NB4 (cell line): ENCODE measurements at regions not wholly inside any gene's neighbourhood (a gene's known extent, or its start where the extent isn't known, plus 50 kb on each side); places are given as distances from the start of the nearest gene placed in this dataset.

Source experiments
- DNase-seq: peaks from one replicate; pipeline ENCODE4 v3.0.0; 2010; ENCODE audit warnings: low read depth
- H3K4me3 ChIP-seq: one replicate; pipeline ENCODE4 v1.5.1; 2011; ENCODE audit warnings: mild to moderate bottlenecking, low read depth, low read length, moderate library complexity
- CTCF ChIP-seq: IDR thresholded peaks from one replicate; pipeline ENCODE4 v1.5.1; 2012; ENCODE audit warnings: low read depth, low read length
- MAX ChIP-seq: IDR thresholded peaks from 2 replicates; pipeline ENCODE4 v1.6.1; 2011; ENCODE audit warnings: low read depth, low read length
- MYC ChIP-seq: IDR thresholded peaks from 2 replicates; pipeline ENCODE4 v1.6.1; 2011; ENCODE audit warnings: low read depth, low read length
- POLR2A ChIP-seq: IDR thresholded peaks from 2 replicates; pipeline ENCODE4 v1.6.1; 2011; ENCODE audit warnings: mild to moderate bottlenecking; ENCODE audit not compliant: insufficient read length; ENCODE audit errors: extremely low read depth

- no peak for DNase-seq
- TF ChIP-seq MAX (no peak), MYC (no peak), POLR2A (no peak), CTCF (no peak)
- no peak overlapping the region for H3K4me3 ChIP-seq
Observed at GRCh38 chr9:28584542-28584941, 1011.3 kb upstream of the C9orf72 start.

- no peak for TF ChIP-seq POLR2A
- TF ChIP-seq MAX, result no peak
- no peak for TF ChIP-seq MYC
- no peak for TF ChIP-seq CTCF
Observed at GRCh38 chr9:28587052-28587451, 1013.8 kb upstream of the C9orf72 start.

GRCh38 chr9:28598408-28598807 lies 1025.1 kb upstream of the C9orf72 start:
- TF ChIP-seq MAX, result no peak
- no peak for TF ChIP-seq MYC
- TF ChIP-seq CTCF, result no peak
- no peak for TF ChIP-seq POLR2A
- DNase-seq, result no peak
- no peak overlapping the region for H3K4me3 ChIP-seq

More at GRCh38 chr9:28587052-28587451, 1013.8 kb upstream of the C9orf72 start:
- DNase-seq, result no peak
- no peak overlapping the region for H3K4me3 ChIP-seq

GRCh38 chr9:28600226-28600625 lies 1026.9 kb upstream of the C9orf72 start:
- no peak for TF ChIP-seq MAX
- TF ChIP-seq POLR2A, result no peak
- no peak for TF ChIP-seq CTCF
- no peak for TF ChIP-seq MYC
- no peak overlapping the region for H3K4me3 ChIP-seq
- DNase-seq, result no peak

GRCh38 chr9:28607843-28608242 lies 1034.6 kb upstream of the C9orf72 start:
- DNase-seq, result no peak
- TF ChIP-seq POLR2A (no peak), MYC (no peak)
- no peak overlapping the region for H3K4me3 ChIP-seq

GRCh38 chr9:28610339-28610738 lies 1037.1 kb upstream of the C9orf72 start:
- TF ChIP-seq CTCF, result no peak
- TF ChIP-seq POLR2A, result no peak
- TF ChIP-seq MAX, result no peak
- no peak for TF ChIP-seq MYC
- H3K4me3 ChIP-seq, result no peak overlapping the region
- no peak for DNase-seq
